SH-SY5Y (cell line): ENCODE measurements at regions not wholly inside any gene's neighbourhood (a gene's known extent, or its start where the extent isn't known, plus 50 kb on each side); places are given as distances from the start of the nearest gene placed in this dataset.
A peak's percentile ranks its signal among the peaks of the same experiment; 100 is the strongest.

Experiments
- GATA2 ChIP-seq: IDR thresholded peaks from 2 replicates; pipeline ENCODE4 v1.6.1; 2011; ENCODE audit warnings: mild to moderate bottlenecking, low read depth, low read length
- GATA3 ChIP-seq: IDR thresholded peaks from 2 replicates; pipeline ENCODE4 v1.6.1; 2011; ENCODE audit warnings: low read depth, mild to moderate bottlenecking, low read length, moderate library complexity

DNA sequence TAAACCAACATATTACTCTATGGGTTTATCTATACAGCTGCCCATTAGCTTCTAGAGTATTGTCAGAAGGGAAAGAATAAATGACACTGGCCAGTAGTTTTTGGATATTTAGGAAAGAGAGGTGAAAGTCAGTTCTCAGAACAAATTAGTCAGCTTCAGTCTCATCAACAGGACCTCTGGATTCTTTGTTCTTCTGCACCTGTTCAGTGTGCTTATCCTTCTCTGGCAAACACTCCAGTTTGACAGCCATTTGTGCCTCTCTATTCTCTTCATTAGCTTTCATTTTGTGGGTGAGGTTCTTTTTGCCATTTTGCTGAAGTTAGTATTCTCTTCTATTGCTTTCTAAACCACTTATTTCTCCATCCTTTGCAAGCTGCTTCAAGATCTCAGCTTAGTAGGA lies 107.0 kb downstream of the PCDH18 start:
- TF ChIP-seq GATA3 (no peak), GATA2 (no peak)

DNA sequence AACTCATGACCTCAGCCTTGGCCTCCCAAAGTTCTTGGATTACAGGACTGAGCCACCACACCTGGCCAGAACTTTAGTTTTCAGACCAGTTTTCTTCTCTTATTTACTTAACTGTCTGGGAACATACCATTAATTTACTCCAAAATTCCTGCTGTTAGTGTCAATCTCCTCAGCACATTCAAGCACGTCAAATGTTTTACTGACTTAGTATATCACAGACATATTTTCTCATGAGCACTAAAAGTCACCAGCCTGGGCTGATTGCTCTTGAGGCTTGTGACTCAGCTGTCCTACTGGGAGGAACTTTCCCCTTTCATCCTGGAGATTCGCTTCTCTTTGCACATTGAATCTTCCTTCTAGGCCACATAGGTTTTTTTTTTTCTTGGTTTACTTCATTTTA lies 109.6 kb downstream of the PCDH18 start:
- TF ChIP-seq GATA3 (no peak), GATA2 (no peak)

DNA sequence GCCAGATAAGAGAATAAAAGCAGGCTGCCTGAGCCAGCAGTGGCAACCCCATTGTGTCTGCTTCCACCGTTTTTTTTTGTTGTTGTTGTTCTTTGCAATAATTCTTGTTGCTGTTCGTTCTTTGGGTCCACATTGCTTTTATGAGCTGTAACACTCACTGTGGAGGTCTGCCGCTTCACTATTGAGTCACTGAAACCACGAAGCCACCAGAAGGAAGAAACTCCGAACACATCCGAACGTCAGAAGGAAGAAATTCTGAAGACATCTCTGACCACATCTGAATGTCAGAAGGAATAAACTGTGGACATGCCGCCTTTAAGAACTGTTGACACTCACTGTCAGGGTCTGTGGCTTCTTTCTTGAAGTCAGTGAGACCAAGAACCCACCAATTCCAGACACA lies 110.5 kb downstream of the PCDH18 start:
- no peak for TF ChIP-seq GATA2
- TF ChIP-seq GATA3 = no peak

DNA sequence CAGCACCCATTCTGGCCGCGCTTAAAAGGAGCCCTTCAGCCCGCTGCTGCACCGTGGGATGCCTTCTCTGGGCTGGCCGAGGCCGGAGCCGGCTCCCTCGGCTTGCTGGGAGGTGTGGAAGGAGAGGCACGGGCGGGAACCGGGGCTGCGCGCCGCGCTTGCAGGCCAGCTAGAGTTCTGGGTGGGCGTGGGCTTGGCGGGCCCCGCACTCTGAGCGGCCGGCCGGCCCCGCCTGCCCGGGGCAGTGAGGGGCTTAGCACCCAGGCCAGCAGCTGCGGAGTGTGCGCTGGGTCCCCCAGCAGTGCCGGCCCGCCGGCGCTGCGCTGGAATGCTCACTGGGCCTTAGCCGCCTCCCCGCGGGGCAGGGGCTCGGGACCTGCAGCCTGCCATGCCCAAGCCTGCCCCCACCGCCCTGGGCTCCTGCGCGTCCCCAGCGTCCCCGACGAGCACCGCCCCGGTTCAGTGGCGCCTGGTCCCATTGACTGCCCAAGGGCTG lies 111.3 kb downstream of the PCDH18 start:
- TF ChIP-seq GATA2 (no peak), GATA3 (no peak)

GRCh38 chr4:137417676-137418075 lies 114.6 kb downstream of the PCDH18 start:
- TF ChIP-seq GATA3 (no peak), GATA2 (no peak)

DNA sequence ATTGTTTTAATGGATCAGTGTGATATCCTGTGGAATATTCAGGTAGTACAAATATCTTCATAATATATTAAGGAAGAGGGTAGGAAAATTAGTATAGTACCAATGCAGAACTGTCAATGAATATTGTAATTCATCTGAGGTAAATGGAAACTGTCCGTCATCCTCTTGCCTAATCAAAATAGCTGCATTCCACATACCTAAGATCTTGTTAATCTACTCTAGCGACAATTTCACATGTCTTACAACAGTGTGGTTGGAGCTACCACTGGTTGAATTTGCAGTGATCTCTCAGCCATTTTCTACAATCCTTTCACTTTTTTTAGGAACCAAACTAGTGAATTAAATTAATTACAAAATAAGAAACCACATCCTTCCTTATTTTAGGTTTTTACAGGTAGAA lies 117.5 kb downstream of the PCDH18 start:
- no peak for TF ChIP-seq GATA2
- TF ChIP-seq GATA3 = no peak

DNA sequence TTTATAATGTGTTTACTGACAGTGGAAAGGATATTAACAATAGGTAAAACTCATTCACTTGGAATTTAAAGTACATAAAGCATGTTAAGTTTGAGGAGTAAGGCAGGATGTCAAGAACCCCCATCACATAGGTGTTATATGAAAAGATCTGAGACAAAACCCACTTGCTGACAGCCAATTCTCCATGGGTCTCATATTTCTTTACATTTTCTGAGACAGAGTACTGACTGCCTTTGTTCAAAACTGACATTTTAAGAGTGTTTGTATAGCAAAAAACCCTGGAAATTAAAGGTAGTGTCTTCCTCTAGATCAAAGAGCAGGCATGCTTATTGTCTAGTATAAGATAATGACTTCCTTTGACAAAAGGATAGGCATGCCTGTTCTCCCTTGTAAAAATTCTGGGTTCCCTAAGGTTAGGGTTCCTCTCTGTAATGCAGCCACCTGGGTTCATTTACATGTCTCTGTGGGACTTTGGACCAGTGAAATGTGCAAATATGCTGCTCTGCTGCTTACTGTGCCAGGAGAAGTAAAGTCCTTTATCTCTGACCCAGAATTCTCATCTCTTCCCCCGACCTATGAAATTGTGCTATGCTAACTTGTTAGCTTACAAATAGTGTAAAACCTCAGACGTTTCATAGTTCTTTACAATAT lies 123.6 kb downstream of the PCDH18 start:
- TF ChIP-seq GATA3 (no peak), GATA2 (no peak)

GRCh38 chr4:137394018-137394417 lies 138.3 kb downstream of the PCDH18 start:
- TF ChIP-seq GATA2 (no peak), GATA3 (no peak)

GRCh38 chr4:137393044-137393443 lies 139.2 kb downstream of the PCDH18 start:
- TF ChIP-seq GATA3 = no peak
- TF ChIP-seq GATA2 = no peak

DNA sequence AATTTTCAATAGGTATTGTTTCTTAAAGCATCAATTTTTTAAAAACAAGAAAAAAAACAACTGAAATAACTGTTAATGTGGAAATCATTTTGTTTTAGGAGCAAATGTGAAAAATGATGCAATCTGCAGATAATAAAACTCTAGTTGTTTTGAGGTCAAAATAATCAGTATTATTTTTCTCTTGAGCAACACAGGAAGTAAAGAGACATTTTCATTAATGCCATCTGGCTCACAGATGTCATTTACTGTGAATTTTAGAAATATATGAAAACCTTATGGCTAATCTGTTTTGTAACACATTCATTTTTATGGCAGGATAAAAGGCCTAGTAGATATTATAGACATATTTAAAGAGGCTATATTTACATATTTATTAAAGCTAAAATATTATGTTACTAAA lies 141.6 kb downstream of the PCDH18 start:
- TF ChIP-seq GATA2 (no peak), GATA3 (0 out of 2 replicates have a peak, but pooled peaks have one; percentile 8)

DNA sequence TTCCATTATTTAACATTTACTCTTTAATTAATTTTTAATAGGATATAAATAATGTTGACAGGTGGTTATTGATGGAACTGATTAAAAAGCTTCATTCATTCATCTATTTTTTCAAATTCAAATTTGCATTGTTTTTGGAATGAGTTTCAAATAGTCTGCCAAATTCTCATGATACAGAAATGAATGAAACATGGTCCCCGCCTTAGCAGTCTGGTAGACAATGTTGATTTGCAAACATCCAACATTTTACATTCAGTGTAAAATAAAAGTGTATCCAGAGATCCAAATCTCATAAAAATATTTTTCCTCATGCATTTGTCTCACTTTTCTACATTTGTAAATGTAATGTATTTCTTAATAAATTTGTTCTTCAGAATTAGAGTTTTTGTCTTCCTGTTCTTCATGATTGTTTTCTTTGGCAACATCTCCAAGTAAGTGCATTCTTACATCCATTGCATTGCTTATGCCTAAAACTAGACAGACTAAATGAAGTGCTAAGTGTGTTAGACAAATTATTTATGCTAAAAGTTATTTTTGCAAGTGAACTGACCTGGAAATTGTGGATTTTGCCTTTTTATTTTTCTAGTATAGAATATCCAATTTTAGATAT lies 142.3 kb downstream of the PCDH18 start:
- TF ChIP-seq GATA3 (no peak), GATA2 (no peak)

DNA sequence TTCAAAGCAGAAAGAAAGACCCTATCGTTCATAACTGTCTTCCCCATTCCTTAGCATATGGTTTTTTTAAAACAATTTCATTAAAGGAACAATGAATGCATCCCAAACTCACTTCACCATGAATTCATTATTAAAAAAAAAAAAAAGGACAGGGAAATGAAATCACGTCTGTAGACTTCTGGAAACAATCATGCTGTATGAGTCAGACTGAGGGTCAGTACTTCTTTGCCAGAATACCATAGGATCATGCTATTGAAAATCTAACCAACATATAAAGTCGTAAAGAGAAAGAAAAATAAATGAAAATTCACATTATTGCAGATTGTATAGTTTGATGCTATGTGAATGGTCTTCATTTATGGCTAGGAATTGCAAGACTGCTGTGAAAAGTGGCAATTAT lies 144.4 kb downstream of the PCDH18 start:
- TF ChIP-seq GATA3 (no peak), GATA2 (no peak)

DNA sequence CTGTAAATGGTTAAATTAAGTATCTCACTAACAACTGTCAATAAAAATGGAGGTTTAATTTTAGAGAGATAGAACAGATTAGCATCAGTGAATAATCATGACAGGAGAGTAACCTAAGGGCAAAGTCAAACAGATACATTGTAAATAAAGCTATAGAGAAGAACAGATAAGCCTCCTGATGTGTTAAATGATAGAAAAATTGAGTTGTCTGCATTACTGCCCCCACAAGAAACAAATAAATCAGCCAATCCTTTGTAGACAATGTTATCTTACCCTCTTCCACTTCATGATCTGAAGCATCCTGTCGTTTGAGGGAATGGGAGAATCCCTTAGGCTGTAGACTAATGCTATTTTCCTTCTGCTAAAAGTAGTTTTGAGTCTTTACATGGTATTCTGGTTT lies 147.8 kb downstream of the PCDH18 start:
- TF ChIP-seq GATA2 (peak; percentile 85), GATA3 (peak; percentile 95)

DNA sequence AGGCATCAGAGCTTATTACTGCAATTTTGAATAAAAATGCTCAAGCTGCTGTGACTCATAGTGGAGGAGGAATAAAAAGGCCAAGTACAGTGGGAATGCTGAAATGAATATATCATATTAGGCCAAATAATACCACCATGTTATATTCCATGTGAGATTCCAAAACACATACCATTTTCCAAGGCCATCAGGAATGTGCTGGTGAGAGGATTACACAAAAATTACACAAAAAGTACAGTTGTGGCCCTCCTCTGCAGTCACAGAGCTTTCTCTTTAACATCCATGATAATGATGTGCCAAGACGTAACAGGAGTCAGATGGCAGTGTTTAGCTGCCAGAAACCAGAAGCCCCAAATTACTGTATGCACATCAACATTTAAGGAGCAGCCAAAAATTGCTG lies 153.5 kb downstream of the PCDH18 start:
- TF ChIP-seq GATA3 (no peak), GATA2 (no peak)

GRCh38 chr4:137378393-137378792 lies 153.9 kb downstream of the PCDH18 start:
- no peak for TF ChIP-seq GATA3
